Pulmonary artery endothelial cell (primary cell): ENCODE measurements at regions not wholly inside any gene's neighbourhood (a gene's known extent, or its start where the extent isn't known, plus 50 kb on each side); places are given as distances from the start of the nearest gene placed in this dataset.
"Not testable (repeated sequence)": the region's sequence is repeated elsewhere in the genome, so short reads cannot be mapped to it uniquely, and the experiment has no call there.

ENCODE experiments used
- DNase-seq: peaks from one replicate; pipeline ENCODE4 v3.0.0-alpha.2; 2011; ENCODE audit warnings: low read depth, low spot score

DNA sequence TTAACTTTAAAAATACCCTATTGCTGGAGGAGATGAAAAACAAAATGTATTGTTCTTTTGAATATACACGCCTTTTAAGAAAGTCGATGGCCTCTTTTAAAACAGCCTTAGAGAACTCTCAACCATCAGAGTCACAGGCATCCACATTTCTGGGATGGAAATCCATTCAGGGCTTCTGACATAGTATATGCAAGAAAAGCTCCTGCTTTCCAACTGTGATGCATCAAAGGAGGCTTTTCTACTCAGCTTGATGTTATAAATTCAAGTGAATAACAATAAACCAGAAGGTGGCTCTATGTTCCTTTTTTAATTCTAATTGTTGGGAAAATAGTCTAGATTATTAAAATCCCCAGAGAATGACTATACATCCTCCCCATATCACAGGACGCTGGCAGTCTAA, 398.8 kb upstream of the CXADR start:
- no peak for DNase-seq

GRCh38 chr21:17118638-17119384, 394.0 kb upstream of the CXADR start:
- no peak for DNase-seq

- no peak for DNase-seq
Measured at GRCh38 chr21:17119466-17120297, 393.2 kb upstream of the CXADR start.

- DNase-seq: not testable (repeated sequence)
Measured at GRCh38 chr21:17127395-17127794, 385.4 kb upstream of the CXADR start.

DNA sequence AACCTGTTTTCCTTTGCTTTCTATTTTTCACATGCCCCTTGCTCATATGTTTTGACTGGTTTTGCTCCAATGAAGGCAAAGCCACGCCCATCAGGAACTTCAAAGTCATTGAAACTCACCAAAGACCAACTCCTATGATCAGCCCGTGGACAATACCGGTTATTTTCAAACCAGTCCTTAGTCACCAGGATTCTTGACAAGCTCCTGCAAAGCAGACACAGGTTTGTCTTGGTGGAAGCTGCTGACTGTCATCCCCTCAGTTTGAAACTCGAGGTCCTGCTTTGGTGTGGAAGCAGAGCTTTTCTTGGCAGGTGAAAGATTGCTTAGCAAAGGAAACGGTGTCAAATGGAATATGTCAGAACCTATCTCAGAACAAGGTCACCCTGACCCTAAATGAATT, 384.7 kb upstream of the CXADR start:
- no peak for DNase-seq

DNA sequence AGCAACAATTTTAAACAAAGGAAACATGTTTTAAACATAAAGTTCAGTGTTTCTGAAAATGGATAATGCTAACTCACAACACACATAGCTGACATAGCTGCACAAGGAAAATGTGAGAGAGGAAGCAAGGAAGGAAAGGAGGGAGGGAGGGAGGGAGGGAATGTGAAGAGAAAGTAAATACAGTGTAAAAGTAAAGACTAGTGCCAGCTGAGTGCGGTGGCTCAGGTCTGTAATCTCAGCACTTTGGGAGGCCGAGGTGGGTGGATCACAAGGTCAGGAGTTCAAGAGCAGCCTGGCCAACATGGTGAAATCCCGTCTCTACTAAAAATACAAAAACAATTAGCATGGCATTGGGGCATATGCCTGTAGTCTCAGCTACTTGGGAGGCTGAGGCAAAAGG, 373.7 kb upstream of the CXADR start:
- not testable (repeated sequence) for DNase-seq

- DNase-seq: no peak
Measured at GRCh38 chr21:17139696-17140095, 373.1 kb upstream of the CXADR start.

- DNase-seq: no peak
Measured at GRCh38 chr21:17146426-17146825, 366.4 kb upstream of the CXADR start.

DNA sequence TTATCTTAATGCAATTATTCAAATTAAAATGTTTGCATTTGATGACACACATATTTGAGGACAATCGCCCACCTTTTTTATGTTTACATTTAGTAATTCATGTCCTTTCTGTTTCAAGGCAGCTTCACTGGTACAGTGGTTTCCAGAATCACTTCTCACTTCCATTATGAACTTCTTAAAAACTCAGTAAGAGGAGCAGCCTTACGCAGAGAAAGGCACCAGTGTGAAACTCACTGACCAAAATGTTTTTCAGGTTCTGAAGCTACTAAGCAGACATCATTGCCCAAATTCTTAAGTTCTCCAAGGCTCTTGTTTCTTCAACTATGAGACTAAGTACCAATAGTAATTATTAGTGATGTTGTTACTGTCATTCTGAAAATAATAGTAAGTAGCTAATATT, 353.1 kb upstream of the CXADR start:
- DNase-seq: no peak

DNA sequence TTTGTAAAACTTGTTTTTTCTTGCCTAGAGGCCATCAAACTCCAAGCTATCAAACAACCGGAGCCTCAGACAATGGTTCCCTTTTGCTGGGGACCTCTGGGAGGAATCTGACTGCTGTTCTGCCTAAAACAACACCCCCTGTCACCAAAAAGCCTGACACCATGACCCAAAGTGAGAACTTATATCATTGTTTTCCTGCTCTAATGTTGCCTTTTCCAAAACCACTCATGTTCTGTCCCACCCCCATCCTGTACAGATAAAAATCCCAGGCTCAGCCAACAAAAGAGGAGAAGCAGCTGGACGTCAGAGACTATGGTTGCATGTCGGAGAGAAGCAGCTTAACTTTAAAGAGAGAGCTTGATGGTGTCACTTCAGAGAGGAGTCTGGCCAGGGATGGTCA, 327.2 kb upstream of the CXADR start:
- DNase-seq: no peak

DNA sequence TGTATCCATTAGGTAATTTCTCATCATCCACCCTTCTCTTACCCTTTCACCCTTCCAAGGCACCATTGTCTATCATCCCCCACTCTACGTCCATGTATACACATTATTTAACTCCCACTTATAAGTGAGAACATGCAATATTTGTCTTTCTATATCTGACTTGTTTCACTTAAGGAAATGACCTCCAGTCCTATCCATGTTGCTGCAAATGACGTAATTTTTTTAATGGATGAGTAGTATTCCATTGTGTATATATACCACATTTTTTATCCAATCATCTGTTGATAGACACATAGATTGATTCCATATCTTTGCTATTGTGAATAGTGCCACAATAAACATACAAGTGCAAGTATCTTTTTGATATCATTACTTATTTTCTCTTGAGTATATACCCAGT, 322.9 kb upstream of the CXADR start:
- no peak for DNase-seq

DNA sequence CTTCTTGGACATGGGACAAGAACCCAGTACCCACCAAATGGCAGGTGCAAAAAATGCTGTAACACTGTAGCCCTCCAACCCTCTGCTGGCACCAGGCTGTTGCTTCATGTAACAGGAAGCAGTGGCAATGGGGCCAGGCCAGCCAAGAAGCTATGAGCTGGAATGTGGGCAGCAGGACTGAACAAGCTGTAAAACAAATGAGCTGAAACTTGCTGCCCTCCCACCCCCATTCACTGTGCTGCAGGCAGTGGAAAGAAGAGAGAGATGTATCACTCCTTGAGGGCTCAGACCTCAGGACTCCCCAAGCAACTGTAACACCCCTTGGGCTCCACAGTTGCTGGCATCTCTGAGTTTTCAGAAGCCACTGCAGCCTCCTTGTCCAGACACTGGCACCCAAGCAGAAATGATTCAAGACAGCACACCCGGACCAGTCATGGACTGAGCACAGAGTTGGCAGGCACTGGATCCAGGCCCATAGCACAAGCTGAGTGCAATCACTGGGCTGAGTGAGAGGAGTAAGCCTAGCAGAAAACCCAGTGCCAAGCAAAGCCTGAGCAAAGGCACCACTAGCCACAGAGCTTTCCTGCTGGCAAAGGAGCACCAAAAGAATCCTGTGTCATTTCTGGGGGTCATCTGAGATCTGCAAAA, 321.4 kb upstream of the CXADR start:
- DNase-seq: no peak

DNA sequence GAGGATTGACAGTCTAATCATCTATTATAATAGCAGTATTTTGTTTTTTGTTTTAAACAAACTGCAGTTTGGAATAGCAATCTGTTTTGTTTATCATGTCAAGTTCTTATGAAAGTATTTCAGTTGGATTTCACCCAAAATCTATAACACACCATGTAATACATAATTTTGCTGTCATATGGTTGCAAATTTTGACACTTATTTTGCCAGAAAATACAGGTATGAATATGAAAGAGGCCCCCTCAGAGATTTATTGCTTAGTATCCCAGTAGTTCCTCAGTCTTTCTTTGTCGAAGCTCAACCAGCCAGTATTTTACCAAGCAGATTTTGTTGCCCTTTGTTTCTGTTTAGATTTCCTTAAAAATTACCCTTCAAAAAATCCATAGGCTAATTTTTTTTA, 317.5 kb upstream of the CXADR start:
- DNase-seq: no peak

DNA sequence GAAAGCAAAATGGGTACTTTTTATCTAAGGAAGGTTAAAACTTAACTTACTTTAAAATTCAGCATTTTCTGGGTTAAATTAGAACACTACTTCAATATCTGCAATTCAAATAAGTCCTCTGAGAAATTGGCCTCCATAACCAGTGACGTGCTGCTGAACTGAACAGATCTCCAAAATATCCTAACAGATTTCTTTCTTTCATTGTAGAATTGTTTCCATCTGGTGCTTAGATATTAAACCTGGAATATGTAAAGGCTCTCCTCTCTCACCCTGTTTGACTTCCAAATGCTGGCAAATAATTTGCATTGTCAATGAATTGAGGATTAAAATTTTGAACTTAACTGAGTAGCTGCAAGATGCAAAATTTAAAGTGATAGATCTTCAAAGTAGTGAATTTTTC, 316.9 kb upstream of the CXADR start:
- DNase-seq: no peak

DNA sequence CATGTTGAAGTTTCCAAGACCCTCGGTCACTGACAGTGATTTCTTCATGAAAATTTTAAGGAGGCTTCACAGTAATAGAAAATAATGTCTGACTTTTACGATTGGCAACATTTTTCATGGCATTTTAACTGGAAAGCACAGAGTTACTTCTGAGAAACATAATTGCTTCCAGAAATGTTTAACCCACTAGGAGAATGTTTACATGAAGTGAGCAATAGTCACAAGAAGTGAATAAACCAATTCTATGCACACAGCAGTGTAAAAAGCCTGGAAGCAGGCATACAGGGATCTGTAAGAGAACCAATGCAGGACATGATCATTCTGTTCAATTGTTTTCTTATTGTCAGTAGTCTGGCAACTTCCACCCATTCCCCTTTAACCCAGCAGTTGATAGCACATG, 316.2 kb upstream of the CXADR start:
- no peak for DNase-seq

GRCh38 chr21:17197996-17198395, 314.8 kb upstream of the CXADR start:
- DNase-seq: no peak

DNA sequence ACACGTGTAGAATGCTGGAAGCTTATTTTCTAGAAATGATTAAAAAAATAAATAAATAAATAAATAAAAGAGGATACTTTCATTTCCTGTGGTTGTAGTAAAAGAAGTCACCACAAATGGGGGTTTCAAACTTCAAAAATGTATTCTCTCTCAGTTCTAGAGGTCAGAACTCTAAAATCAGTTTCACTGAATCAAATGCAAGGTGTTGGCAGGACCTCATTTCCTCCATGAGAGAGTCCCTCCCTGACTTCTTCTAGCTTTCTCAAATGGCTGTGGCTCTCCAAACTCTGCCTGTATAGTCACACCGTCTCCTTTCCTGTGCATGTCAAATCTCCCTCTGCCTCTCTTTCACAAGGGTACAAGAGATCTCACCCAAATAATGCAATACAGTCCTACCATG, 312.6 kb upstream of the CXADR start:
- DNase-seq: no peak

DNA sequence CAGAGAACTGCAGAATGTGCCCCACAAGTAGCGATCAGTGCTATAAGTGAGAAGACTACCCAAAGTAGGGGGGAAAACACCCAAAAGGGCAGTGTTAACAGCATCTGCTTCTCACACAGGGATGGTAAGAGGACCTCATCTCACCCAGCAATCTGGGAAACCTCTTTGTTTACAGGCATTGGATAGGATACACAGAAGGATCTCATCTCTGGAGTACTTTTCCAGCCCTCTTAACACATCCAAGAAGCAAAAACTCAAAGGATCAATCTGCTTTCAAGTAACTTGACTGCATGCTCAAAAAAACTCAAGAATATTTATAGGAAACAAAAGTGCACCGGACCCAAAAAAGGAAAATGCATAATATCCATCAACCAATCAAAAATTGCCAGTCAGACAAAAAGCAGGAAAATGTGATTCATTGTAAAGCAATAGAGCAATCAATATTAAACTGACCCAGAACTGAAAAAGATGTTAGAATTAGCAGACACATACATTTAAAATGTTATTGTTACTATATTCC, 311.0 kb upstream of the CXADR start:
- DNase-seq: no peak

DNA sequence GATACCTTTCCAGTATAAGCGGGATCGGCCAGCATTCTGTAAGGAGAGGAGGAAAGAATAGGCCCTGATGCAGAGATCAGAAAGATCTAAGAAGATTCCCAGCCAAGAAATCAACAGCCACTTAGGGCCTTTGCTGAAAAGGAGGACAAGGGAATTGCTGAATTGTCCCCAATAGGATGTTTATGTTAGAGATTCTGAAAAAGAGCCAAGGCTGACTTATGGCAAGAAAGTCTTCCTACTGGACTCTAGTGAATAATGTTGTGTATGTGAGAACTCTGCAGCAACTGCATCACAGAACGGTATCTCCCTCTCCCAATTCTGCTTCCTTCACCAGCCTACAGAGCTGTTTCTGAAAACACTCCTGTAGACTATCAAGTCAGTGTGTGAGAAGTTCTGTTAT, 298.0 kb upstream of the CXADR start:
- DNase-seq: no peak

GRCh38 chr21:17219050-17219449, 293.8 kb upstream of the CXADR start:
- not testable (repeated sequence) for DNase-seq

- no peak for DNase-seq
Measured at GRCh38 chr21:17231124-17231523, 281.7 kb upstream of the CXADR start.

DNA sequence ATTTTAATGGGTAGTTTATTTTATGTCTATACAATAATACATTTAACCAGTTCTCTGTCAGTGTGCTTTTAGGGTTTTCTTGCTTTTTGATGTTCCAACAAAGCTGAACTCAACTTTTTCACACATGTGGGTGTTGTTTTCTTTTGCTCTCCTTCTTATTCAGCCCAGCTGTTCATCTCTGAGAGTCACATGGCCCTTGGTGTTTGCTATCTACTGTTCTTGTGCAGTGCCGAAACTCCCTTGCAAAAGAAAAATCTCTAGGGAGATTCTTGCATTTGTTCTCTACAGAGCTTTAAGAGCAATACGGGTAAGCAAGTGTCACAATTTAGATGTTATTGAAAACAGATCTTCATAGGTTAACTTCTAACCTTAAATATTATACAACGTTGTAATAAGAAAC, 281.1 kb upstream of the CXADR start:
- DNase-seq: no peak
